GM19372 (cell line): ENCODE measurements at regions not wholly inside any gene's neighbourhood (a gene's known extent, or its start where the extent isn't known, plus 50 kb on each side); places are given as distances from the start of the nearest gene placed in this dataset.

Experiments
- ATAC-seq: cut with Tn5 transposase; IDR thresholded peaks from one replicate; pipeline ENCODE4 v1.9.1; 2021; ENCODE audit warnings: mild to moderate bottlenecking, low read depth, moderate library complexity; ENCODE audit not compliant: unreplicated experiment

DNA sequence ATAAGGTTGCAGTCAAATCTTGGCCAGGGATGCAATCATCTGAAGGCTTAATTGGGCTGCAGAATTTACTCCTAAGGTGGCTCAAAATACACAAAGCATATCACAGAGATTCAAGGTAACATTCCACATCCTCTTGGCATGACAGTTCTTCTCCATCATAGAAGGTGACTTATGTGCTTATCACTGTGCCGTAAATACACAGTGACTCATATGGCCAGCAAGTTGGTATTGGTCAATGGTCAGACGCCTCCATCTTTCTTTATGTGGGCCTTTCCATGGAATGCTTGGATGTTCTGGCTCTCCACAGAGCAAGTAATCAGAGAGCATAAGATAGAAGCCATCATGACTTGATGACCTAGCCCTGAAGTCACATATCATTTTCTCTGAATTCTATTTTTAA, 168.8 kb upstream of the ST8SIA2 start:
- no peak for ATAC-seq

DNA sequence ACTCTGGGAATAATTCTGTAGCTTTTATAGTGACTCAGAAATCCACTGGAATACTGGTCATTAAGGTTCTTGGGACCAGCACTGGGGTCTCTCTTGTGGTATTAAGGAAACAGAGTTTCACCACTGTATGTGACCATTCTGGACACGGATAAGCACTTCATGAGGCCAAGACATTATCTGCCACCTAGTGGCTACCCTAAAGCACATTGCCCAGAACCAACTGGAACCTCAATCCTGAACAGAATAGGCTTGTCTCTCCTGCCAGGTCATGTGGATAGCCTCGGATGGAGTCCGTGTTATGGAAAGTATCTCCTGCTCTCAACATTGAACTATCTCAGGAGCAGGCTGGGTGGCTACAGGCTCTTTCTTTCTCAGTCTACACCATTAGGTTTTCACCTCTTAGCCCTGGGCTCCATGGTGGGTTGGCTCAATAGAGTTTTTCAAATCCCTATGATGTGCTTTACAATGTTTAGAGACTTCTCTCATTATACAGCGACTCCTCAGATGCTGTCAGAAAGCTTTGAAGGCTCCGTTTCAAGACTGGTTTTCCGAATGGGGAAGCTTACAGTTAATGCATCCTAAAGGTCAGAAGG, 167.6 kb upstream of the ST8SIA2 start:
- no peak for ATAC-seq

DNA sequence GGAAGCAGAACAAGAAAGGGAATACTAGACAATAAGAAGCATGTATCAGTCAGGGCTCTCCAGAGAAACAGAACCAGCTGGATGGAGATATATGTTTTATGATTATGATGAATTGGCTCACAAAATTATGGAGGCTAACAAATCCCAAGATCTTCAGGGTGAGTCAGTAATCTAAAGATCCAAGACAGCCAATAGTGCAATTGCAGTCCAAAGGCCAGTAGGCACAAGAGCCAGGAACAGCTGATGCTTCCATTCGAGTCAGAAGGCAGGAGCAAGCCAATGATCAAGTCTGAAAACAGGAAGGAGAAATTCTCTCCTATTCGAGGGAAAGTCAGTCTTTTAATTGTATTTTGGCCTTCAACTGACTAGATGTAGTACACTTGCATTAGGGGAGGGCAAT, 164.9 kb upstream of the ST8SIA2 start:
- ATAC-seq, result no peak

DNA sequence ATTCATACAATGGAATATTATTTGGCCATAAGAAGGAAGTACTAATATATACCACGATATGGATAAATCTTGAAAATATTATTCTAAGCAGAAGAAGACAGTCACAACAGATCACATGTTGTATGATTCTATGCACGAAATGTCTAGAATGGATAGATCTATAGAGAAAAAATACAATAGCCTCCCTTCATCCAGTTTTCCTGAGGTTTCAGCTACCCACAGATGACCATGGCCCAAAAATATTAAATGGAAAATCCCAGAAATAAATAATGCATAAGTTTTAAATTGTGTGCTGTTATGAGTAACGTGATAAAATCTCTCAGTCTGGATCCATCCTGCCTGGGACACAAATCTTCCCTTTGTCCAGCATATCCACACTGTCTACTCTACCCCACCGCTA, 162.2 kb upstream of the ST8SIA2 start:
- no peak for ATAC-seq

DNA sequence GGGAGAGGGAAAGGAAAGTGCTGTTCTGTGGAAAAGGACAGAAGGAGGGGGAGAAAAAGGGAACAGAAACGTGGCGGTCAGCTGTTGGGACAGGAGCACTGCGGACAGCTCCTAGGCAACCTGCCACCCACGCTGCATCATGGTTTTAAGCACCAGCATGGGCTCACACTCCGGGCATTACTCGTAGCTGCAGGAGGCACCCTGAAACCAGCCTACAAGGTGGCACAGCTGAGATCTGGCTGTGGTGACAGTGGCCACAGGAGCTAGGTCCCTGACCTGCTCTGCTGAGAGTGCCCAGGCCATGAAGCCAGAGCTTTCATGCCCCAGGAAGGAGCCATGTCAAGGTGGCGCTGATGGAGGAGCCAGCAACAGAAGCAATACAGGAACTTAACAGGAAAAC, 161.4 kb upstream of the ST8SIA2 start:
- no peak for ATAC-seq

DNA sequence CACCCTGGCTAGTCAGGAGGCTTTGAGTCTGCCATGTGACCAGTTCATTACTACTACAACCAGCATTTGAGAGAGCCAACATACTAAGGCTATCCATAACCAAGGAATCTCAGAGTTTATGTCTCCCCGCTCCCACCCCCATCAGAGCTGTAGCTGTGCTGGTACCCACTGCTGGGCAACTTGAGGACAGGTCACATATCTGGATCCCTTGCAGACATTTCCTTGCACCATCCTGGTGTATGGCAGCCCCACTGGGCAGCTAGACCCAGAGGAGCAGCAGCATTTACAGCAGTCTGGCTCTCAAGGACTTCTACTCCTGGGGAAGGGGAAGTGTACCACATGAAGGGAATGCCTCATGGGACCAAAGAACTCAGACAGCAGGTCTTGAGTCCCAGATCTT, 160.8 kb upstream of the ST8SIA2 start:
- ATAC-seq, result no peak

DNA sequence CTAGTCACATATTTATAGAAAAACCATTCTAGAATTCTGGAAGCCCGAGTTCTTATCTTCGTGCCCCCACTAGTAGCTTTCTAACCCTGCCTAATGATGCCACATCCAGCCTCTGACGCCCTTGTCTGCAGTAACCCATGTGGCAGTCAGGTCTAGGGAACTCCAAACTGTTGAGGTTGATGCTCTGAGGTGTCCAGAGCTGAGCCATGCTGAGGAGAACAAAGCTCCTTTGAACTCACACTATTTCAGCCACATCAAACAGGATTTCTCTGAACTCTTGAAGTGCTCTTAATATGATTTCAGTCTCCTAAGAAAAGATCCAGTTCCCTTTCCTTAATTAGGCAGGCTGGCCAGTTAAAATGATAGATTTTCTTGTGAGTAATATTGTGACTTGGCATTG, 150.5 kb upstream of the ST8SIA2 start:
- ATAC-seq, result no peak

DNA sequence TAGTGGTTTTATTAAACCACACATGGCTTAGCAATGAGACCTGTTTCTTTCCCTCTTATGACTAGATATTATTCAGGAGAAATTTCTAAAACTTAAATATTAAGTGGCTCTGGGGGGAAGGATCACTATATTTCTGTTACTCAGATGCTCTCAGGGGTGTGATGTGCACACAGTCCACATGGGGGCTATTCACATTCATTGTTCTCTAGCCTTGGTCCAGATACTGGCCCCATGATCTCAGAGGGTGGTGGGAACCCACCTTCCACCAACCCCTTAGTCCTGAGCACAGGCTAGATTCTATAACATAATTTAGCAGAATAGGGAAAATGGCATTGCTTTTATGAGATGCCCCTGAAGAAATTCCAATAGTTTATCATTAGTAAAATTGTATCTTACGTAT, 149.0 kb upstream of the ST8SIA2 start:
- no peak for ATAC-seq

DNA sequence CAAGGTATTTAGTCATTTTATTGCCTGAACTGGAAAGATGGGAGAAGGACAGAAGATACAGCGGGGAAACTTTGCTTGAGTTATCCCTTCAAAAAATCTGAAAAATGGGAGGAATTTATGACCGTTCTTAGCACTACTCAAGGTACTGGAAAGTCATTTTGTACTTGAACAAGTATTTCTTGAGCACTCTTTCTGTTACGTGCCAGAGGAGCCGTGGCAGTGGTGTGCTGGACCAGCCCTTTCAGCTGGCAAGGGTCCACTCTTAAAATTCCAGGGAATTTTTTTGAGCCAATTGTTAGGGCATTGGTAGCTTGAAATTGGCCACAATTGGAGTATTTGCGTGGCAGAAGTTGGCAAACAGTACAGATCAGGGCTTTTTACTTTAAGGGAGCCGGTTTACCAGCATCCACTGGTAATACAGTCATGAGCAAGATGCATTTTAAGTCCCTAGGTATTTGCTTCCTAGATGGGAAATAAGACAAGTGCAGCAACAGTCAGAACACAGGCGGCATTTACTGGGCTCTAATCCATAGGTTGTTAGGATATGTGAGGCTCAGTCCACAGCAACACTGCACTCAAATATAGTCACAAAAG, 145.9 kb upstream of the ST8SIA2 start:
- no peak for ATAC-seq

DNA sequence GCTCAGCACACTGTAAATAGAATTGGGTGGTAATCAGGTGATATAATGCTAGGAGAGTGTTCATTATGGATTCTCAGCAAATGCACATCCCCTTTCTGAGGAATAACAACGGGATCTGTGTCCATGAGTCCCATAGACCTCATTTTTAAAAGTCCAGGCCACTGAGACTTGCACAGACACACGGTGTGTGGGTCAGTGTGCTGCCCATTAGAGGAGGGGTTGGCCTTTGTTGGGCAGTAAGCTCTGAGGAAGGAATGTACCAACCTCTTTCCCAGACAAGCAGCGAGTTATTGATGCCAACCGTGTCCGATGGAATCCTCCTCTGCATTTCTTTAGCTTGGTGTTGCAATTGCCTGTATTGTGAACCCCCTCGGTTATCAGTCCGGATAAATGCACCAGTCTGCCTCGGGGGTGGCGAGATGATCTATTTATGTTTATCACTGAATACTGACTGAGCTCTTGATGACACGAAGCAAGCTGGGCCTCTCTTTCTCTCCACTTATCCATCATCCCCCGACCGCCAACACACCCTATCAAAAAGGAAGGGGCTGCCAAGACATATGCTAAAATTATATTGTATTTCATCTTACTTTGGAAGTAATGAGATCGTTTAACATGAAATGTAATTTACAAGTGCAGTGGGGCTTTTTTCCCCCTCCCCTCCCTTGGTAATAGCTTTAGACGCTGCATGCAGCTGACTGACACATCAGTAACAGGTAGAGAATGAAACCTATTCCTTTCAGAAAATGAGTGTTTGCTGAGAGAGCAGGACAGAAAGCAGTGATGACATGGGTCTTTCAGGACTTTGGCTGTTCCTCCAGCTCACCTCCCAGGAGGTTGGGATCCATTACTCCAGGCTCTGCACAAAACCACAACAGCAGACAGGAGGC, 126.6 kb upstream of the ST8SIA2 start:
- no peak for ATAC-seq

DNA sequence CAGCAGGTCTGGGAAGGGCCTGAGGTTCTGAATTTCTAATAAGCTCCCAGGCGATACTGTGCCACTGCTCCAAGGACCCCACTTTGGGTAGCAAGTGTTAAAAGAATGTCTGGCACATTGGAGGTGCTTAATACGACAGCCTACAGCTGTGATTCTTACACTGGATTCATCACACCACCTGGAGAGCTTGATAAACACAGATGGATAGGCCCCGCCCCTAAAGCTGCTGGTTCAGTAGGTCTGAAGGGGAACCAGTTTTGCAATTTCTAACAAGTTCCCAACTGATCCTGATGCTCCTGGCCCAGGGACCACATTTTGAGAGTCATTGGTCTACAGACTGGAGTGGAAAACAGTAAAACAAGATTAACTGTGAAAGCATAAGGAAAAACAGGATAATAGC, 124.8 kb upstream of the ST8SIA2 start:
- ATAC-seq, result no peak

DNA sequence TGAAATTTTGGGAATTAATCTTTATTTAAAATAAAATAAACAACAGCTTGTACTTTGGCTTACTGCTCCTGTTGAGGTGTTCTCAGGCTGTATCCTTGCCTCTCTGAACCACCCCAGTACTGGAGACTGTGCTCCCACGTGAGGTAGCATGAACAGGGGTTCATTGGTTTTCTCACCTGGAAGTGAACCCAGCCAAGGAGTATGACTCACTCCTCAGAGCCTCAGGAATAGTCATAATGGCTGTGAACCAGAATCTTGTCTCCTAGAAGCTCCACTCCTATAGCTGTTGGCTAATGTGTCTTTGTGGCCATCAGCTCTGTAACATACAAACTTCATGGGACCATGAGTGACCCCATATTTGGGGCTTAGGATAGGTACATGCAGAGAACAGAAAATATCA, 122.5 kb upstream of the ST8SIA2 start:
- ATAC-seq, result no peak

DNA sequence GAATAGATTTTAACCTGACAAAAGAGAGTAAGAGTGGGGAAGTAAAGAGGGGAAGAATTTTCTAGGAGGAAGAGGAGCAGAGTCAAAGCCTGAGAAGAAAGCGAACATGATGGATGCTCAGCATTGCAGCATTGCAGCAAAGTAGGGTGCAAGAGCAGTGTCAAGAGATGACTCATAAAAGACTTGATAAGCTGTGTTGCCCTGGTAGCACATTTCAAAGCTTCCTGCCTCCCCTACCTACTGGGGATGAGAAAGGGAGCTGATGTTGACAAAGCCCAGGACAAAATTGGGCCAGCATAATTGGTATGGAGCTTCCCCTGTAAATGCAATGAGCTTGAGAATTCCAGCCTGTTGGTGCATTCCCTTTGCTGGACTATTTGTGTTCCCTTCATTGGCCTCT, 121.6 kb upstream of the ST8SIA2 start:
- ATAC-seq, result no peak

DNA sequence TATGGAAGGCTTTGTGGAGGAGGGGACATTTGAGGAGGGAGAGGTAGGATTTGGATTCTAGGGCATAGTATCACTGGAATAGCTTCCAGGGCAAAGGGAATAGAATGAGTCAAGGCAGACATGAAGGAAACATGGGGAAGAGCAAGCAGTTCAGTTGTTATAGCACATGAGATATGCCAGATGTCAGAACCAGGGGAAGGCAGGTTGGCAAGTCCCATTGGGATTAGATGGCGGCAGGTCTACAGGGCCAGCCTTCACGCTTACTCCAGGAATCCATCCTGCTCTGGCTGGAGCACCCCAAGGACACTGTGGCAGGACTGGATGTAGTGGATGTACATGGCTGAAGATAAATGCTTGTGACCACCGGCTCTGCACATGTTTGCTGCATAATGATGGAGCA, 120.4 kb upstream of the ST8SIA2 start:
- ATAC-seq, result no peak

DNA sequence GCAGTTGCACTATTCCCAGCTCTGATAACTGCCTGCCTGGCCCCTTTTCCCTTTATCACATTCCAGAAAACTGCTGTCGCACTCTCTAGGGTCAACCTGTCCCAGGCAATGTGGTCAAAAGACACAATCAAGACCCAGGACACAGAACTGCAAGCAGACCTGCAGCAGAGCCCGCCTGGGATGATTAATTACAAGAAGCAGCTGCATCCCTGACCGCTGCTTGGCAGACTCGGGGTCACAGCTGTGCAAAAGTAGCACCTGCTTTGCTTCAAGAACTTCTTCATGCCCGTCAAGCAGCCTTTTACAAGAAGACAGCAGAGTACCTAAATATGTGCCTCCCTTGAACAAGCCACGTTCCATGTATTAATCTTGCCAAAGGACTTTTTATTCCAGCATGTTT, 120.0 kb upstream of the ST8SIA2 start:
- ATAC-seq, result no peak

DNA sequence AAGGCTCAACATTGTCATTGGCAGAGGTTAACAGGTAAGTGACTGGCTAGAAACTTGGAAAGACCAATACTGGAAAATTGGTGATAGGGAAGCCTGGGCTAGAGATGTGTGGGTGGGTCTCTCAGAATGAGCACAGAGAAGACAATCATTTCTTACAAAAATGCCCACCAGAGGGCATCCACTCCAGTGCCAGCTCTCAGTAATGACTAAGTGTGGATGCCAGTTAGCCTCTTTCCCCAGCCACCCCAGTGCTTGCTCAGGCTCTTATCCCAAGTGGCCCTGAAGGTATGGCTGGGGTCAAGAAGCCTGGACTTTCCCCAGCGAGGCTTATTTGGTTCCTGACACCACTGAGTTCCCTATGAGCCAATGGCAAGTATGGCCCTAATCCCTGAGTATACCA, 115.9 kb upstream of the ST8SIA2 start:
- ATAC-seq, result no peak

DNA sequence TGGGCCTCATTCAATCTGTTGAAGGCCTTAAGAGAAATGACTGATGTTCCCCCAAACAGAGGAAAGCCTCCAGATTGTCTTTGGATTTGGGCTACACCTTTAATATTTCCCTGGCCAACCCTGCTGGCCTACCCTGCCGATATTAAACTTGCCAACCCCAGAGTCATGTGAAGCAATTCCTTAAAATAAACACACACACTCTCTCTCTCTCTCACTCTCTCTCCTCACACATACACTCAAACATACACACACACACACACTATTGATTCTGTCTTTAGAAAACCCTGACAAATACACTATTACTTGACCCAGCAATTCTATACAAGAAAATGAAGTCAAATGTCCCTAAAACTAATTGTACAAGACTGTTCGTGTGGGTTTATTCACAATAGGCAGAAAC, 109.9 kb upstream of the ST8SIA2 start:
- ATAC-seq, result no peak

DNA sequence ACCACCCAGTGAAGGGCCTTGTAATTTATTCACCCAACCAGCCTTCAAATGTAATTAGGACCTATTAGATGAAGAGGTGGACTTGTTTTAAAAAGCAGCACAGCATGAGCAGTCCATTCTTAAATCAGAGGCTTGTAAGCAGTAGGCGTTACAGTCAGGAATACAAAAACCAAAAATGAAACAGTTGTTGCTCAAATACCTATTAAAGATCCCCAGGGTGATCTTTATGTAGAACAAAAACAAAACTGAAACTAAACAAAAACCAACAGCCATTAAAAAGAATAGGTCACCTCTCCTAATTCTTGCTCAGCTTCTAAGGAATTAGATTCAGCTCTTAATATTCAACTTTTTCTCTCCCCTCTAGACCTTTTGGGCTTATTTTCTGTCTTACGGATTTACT, 104.9 kb upstream of the ST8SIA2 start:
- peak; percentile 87 for ATAC-seq

DNA sequence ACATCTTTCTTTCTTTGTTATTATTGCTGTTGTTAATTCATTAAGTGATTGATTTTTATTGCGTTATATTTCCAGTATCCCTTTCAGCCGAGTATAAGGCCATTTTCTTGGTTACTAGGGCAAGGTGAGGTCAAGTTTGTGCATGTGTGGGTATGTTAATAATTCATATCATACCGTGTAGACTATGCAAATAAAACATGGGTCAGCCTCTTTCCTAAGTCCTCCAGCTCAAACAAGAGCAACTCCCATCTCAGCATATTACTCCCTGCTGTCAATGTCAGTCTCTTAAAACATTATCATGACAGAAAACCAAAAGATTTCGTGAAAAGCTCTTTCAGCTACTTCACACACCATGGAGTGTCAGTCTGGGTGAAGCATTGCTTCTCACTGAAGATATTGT, 103.9 kb upstream of the ST8SIA2 start:
- no peak for ATAC-seq

DNA sequence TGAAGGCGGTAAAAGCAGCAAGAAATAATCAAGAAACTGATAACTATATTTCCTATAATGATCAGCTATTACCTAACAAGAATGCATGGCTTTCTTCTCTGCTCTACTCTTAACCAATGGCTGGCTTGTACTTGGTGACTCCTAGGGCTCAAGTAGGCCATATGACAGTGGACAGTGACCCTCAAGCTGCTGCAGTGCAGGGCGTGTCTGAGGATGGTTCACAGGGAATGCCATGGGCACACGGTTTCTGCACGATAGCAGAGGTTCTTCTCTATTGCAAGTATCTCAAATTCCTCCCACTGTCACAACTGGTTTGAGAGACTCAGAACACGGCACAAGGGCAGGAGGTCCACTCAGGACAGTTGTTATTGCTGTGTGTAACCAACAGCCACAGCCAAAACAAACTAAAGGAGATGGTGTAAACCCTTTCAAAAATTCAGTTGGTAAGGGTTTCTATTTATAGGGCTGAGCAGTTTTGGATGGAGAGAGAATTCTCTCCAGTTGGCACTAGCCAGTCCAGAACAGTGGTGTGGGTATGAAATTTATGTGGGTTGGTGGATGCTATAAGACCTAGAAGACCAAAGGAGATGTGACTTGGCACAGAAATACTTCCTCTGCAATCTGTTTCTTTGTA, 103.2 kb upstream of the ST8SIA2 start:
- no peak for ATAC-seq

DNA sequence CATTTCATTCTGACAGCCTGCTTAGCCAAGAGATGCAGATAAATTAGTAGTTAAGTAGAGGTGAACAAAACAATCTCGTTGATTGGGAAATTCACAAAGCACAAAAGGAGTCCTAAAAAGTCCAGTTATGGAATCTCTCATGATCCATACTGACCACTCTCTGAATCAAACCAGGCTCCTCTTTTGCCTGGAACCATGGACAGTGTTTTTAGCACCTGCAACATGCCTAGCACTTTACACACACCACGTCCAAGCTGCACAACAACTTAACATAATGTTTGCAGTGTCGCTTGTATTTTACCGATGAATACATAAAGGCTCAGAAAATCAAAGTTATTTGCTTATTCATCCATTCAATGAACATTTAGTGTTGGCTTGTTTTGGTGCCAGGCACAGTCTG, 101.8 kb upstream of the ST8SIA2 start:
- ATAC-seq, result no peak
